Activated CD8-positive, alpha-beta memory T cell treated with anti-CD3 and anti-CD28 coated beads, Interleukin-2, amount 10 ng/mL, durations not matched to agents 7 days and 5 days (primary cell): ENCODE measurements at regions not wholly inside any gene's neighbourhood (a gene's known extent, or its start where the extent isn't known, plus 50 kb on each side); places are given as distances from the start of the nearest gene placed in this dataset.

Experiments
- ATAC-seq: fragments of 150-1000 bp; cut with Tn5 transposase; one replicate; pipeline ENCODE4 v1.10.0; 2021; ENCODE audit warnings: moderate library complexity
- CTCF ChIA-PET: fragments of 350-600 bp; sonication (Branson Sonifier 250); formaldehyde crosslinking; loops from one replicate; lab custom pipeline; 2021; ENCODE audit warnings: antibody characterized with exemption; lab: Charles Lee
- DNase-seq: peaks from one replicate; pipeline ENCODE4 v3.0.0-alpha.2; 2020
- H3K27ac Mint-ChIP-seq: one replicate; pipeline ENCODE4 v1.8.0; 2021; ENCODE audit warnings: mild to moderate bottlenecking, mixed read lengths
- H3K27me3 Mint-ChIP-seq: one replicate; pipeline ENCODE4 v1.8.0; 2021; ENCODE audit warnings: mixed read lengths
- H3K36me3 Mint-ChIP-seq: one replicate; pipeline ENCODE4 v1.8.0; 2021; ENCODE audit warnings: mild to moderate bottlenecking, mixed read lengths
- H3K4me1 Mint-ChIP-seq: one replicate; pipeline ENCODE4 v1.8.0; 2021; ENCODE audit warnings: mixed read lengths
- H3K4me3 Mint-ChIP-seq: one replicate; pipeline ENCODE4 v1.8.0; 2021; ENCODE audit warnings: mild to moderate bottlenecking, moderate library complexity, mixed read lengths
- H3K9me3 Mint-ChIP-seq: one replicate; pipeline ENCODE4 v1.8.0; 2022; ENCODE audit warnings: low read depth, mixed read lengths

GRCh38 chr2:8289111-8289510 is 392.7 kb upstream of the ID2 start:
- no peak overlapping the region for H3K4me3 Mint-ChIP-seq
- no peak overlapping the region for H3K27ac Mint-ChIP-seq
- peaks cover 22% of the 10 kb centered on the region for H3K27me3 Mint-ChIP-seq
- no peak for DNase-seq
- no peak for ATAC-seq
- H3K4me1 Mint-ChIP-seq: peaks cover 17% of the 10 kb centered on the region
- H3K9me3 Mint-ChIP-seq: peaks cover 5% of the 10 kb centered on the region
- peaks cover 23% of the 10 kb centered on the region for H3K36me3 Mint-ChIP-seq
- CTCF ChIA-PET: no interaction called here

DNA sequence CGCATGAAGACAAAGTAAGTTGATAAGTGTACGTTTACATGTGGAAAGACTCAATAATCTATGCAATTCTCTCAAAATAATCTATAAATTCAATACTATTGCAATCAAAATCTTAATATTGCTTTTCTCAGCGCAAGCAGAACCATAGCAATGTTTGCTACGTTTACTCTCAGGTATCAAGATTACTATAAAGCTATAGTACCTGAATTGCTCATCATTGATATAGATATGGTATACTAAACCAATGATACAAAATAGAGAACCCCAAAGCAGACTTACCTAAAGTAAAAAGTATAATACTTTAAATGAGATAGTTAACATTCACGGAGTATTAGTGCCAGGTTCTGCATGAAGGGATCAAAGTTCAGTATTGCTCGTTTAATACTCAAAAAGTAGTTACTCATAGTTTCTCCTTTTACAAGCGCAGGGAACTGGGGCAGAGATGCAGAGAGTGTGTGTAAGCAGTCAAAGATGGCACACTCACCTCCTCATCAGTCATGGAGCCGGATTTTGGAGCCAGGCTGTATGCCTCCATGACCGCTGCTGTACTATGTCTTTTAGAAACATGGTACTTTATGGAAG is 391.0 kb upstream of the ID2 start:
- Mint-ChIP-seq H3K9me3 (peaks cover 7% of the 10 kb centered on the region), H3K27ac (no peak overlapping the region), H3K4me1 (peaks cover 11% of the 10 kb centered on the region), H3K4me3 (no peak overlapping the region), H3K27me3 (peaks cover 25% of the 10 kb centered on the region), H3K36me3 (peaks cover 28% of the 10 kb centered on the region)
- CTCF ChIA-PET: interaction anchor here (1.3 kb wide), 1 partner anchor 566 kb away, joined by 3 read pairs; no protein-coding TSS in a partner anchor
- no peak for DNase-seq
- no peak for ATAC-seq

DNA sequence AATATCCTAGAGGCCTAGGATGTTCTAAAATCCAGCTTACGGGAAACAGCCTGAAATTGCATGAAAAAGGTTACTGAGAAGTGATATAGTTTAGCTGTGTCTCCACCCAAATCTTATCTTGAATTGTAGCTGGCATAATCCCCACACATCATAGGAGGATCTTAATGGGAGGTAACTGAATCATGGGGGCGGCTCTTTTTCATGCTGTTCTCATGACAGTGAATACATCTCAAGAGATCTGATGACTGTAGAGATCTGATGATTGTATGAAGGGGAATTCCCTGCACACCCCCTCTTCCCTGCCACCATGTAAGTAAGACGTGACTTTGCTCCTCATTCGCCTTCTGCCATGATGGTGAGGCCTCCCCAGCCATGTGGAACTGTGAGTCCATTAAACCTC is 385.6 kb upstream of the ID2 start:
- DNase-seq (no peak), ATAC-seq (no peak)
- no peak overlapping the region for H3K27ac Mint-ChIP-seq
- H3K4me1 Mint-ChIP-seq: peaks cover 35% of the 10 kb centered on the region
- CTCF ChIA-PET: interaction anchor here (0.6 kb wide), 1 partner anchor 223 kb away, joined by 6 read pairs; no protein-coding TSS in a partner anchor
- H3K9me3 Mint-ChIP-seq: peaks cover 15% of the 10 kb centered on the region
- H3K4me3 Mint-ChIP-seq: no peak overlapping the region
- peaks cover 46% of the 10 kb centered on the region for H3K36me3 Mint-ChIP-seq
- peaks cover 21% of the 10 kb centered on the region for H3K27me3 Mint-ChIP-seq

DNA sequence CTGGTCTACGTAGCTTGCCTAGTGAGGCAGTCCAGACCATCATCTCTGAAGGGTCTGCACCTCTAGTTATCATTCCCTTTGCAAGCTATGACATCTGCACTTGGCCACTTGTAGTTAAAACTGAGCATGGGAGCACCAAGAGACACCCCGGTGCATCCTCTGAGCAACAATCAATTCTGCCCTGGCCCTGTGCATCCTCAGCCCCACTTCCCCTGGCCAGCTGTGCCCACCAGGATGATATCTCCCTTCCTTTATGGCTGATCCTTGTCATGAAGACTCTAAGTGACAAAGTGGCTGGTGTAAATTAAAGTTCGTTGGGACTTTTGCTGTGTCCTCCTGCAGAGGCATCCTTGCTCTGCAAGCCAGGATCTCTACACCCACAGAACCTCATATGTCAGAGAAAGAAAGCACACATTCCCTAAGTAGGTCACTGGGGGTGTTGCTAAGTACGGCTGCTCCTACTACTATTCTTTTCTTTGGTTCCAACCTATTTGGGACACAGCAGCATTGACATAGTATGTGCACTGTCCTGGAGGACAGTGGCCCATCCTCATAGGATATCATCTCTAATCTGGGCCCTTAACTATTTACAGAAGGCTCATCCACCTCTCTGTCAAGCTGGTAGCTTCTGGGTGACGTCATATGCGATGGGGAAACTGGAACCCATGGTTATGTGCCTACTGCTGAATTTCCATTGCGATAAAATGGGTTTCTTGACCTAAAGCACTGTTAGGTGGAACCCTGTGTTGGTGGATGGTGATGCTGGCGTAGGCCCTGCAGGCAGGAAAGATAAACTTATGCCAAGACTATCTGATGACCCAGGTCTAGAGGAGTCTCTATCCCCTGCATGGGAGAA is 384.3 kb upstream of the ID2 start:
- H3K4me3 Mint-ChIP-seq: no peak overlapping the region
- CTCF ChIA-PET: no interaction called here
- DNase-seq (no peak), ATAC-seq (no peak)
- peaks cover 16% of the 10 kb centered on the region for H3K27me3 Mint-ChIP-seq
- H3K9me3 Mint-ChIP-seq: peaks cover 17% of the 10 kb centered on the region
- H3K27ac Mint-ChIP-seq: no peak overlapping the region
- peaks cover 43% of the 10 kb centered on the region for H3K4me1 Mint-ChIP-seq
- H3K36me3 Mint-ChIP-seq: peaks cover 50% of the 10 kb centered on the region

DNA sequence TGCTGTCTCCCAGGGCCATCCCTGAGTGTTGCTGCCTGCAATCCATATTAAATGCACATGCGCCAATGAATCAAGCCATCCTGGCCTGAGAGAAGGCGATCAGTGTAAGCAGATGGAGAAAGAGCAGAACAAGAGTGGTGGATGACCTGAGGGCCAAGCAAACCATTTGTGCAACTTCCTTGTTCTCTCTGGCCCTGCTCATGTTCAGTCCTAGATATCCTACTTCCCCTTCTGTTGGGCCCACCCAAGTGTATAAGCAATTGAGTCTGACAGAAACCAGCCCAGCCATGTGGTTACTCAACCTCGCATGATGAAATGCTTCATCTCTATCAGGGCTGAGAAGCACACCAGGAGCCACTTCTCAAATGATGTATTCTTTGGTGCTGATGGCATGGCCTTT is 383.1 kb upstream of the ID2 start:
- Mint-ChIP-seq H3K9me3 (peaks cover 17% of the 10 kb centered on the region), H3K36me3 (peaks cover 54% of the 10 kb centered on the region), H3K27me3 (peaks cover 5% of the 10 kb centered on the region), H3K4me1 (peaks cover 55% of the 10 kb centered on the region), H3K27ac (no peak overlapping the region), H3K4me3 (no peak overlapping the region)
- DNase-seq: no peak
- CTCF ChIA-PET: no interaction called here
- no peak for ATAC-seq

- H3K27ac Mint-ChIP-seq: no peak overlapping the region
- ATAC-seq: no peak
- peaks cover 70% of the 10 kb centered on the region for H3K4me1 Mint-ChIP-seq
- peak; percentile 33 for DNase-seq
- CTCF ChIA-PET: interaction anchor here (0.8 to 3.6 kb wide), 6 partner anchors 15 to 181 kb away, joined by 3 to 12 read pairs (median 4); no protein-coding TSS in a partner anchor
- no peaks in the 10 kb centered on the region for H3K27me3 Mint-ChIP-seq
- peaks cover 50% of the 10 kb centered on the region for H3K36me3 Mint-ChIP-seq
- no peak overlapping the region for H3K4me3 Mint-ChIP-seq
- H3K9me3 Mint-ChIP-seq: peaks cover 13% of the 10 kb centered on the region
Measured at GRCh38 chr2:8300216-8300615, 381.6 kb upstream of the ID2 start.

DNA sequence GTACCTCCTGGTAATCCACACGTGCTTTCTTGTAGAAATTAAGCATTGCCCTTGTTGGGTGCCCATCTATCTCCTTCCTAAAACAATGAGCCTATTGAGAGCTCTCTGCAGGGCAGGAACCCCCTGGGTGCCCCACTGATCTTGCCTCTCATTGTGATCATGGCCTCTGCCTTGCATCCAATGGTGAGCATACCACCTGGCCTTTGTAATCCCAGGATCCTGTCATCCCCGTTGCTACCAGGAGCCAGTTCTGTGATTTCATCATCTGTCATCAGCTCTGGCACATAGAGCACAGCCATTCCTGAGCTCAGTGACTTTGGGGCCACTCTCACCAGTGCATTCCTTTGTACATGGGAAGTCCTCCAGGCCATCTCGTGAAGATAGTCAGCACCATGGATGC is 381.0 kb upstream of the ID2 start:
- H3K4me3 Mint-ChIP-seq: no peak overlapping the region
- H3K36me3 Mint-ChIP-seq: peaks cover 52% of the 10 kb centered on the region
- ATAC-seq (no peak), DNase-seq (peak; percentile 36)
- H3K27ac Mint-ChIP-seq: peak overlapping the region; percentile 92
- peaks cover 13% of the 10 kb centered on the region for H3K9me3 Mint-ChIP-seq
- H3K27me3 Mint-ChIP-seq: no peaks in the 10 kb centered on the region
- H3K4me1 Mint-ChIP-seq: peaks cover 76% of the 10 kb centered on the region
- CTCF ChIA-PET: interaction anchor here (0.8 to 3.6 kb wide), 9 partner anchors 11 to 181 kb away, joined by 3 to 12 read pairs (median 4); no protein-coding TSS in a partner anchor

GRCh38 chr2:8303322-8303832 is 378.5 kb upstream of the ID2 start:
- no peaks in the 10 kb centered on the region for H3K27me3 Mint-ChIP-seq
- peaks cover 50% of the 10 kb centered on the region for H3K36me3 Mint-ChIP-seq
- ATAC-seq (peak; percentile 62), DNase-seq (peak; percentile 96)
- CTCF ChIA-PET: interaction anchor here (0.5 to 3.6 kb wide), 7 partner anchors 9 to 576 kb away, joined by 3 to 12 read pairs (median 3); no protein-coding TSS in a partner anchor
- peak overlapping the region; percentile 35 for H3K4me3 Mint-ChIP-seq
- H3K9me3 Mint-ChIP-seq: peaks cover 13% of the 10 kb centered on the region
- H3K27ac Mint-ChIP-seq: peak overlapping the region; percentile 92
- H3K4me1 Mint-ChIP-seq: peaks cover 93% of the 10 kb centered on the region

DNA sequence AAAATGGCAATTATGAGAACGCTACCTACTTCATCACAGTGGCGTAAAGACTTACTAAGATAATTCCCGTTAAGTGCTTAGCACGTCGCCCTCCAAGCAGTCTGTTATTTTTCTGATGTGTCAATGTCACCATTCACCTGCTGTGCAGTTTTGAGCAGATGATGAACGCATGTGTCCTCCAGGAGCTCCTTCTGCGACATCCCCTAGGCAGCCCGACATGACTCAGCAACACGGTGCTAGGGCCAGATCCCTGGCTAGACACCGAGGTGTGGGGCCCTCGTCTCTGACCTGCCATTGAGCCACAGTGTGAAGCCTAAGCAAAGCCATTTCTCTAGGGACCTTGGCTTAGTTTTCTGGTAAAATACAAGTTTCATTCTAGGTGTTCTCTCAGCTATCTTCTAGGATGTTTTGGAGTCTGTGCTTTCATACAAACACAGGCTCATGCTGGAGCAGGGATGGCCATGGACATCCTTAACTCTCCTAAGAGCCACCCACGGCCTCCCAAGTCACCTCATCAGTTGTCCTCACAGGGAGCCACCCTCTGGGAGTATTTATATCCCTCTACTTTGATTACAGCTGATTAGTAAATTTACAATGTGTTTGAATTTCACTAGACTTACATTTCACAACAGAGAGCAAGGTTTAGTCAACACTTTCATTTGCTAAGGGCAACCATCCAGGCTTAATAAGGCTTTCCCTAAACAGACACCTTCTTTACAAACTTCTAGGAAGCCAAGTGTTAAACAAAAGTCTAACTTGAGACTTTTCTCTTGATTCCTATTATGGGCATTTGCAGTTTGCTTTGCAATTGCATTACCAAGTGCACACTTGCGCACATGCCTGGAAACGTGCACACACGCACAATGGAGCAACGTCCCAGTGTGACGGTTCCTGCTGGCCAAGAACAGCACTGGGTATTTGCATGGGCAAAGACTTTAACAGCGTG is 376.8 kb upstream of the ID2 start:
- ATAC-seq (no peak), DNase-seq (peak; percentile 38)
- H3K36me3 Mint-ChIP-seq: peaks cover 41% of the 10 kb centered on the region
- H3K27me3 Mint-ChIP-seq: no peaks in the 10 kb centered on the region
- H3K27ac Mint-ChIP-seq: peak overlapping the region; percentile 33
- peaks cover 9% of the 10 kb centered on the region for H3K9me3 Mint-ChIP-seq
- CTCF ChIA-PET: interaction anchor here (1.2 to 1.7 kb wide), 2 partner anchors 20 to 240 kb away, joined by 4 read pairs; no protein-coding TSS in a partner anchor
- no peak overlapping the region for H3K4me3 Mint-ChIP-seq
- H3K4me1 Mint-ChIP-seq: peaks cover 96% of the 10 kb centered on the region

- H3K4me1 Mint-ChIP-seq: peaks cover 95% of the 10 kb centered on the region
- H3K9me3 Mint-ChIP-seq: no peaks in the 10 kb centered on the region
- H3K27ac Mint-ChIP-seq: peak overlapping the region; percentile 53
- no peak overlapping the region for H3K4me3 Mint-ChIP-seq
- CTCF ChIA-PET: no interaction called here
- DNase-seq (peak; percentile 43), ATAC-seq (no peak)
- H3K36me3 Mint-ChIP-seq: peaks cover 26% of the 10 kb centered on the region
- H3K27me3 Mint-ChIP-seq: no peaks in the 10 kb centered on the region
Measured at GRCh38 chr2:8306530-8307351, 375.1 kb upstream of the ID2 start.

GRCh38 chr2:8307606-8308180 is 374.2 kb upstream of the ID2 start:
- H3K4me1 Mint-ChIP-seq: peaks cover 95% of the 10 kb centered on the region
- H3K4me3 Mint-ChIP-seq: no peak overlapping the region
- no peak overlapping the region for H3K27ac Mint-ChIP-seq
- peaks cover 28% of the 10 kb centered on the region for H3K36me3 Mint-ChIP-seq
- CTCF ChIA-PET: interaction anchor here (1.1 kb wide), 1 partner anchor 236 kb away, joined by 3 read pairs; no protein-coding TSS in a partner anchor
- ATAC-seq: no peak
- DNase-seq: peak; percentile 12
- H3K9me3 Mint-ChIP-seq: no peaks in the 10 kb centered on the region
- no peaks in the 10 kb centered on the region for H3K27me3 Mint-ChIP-seq

DNA sequence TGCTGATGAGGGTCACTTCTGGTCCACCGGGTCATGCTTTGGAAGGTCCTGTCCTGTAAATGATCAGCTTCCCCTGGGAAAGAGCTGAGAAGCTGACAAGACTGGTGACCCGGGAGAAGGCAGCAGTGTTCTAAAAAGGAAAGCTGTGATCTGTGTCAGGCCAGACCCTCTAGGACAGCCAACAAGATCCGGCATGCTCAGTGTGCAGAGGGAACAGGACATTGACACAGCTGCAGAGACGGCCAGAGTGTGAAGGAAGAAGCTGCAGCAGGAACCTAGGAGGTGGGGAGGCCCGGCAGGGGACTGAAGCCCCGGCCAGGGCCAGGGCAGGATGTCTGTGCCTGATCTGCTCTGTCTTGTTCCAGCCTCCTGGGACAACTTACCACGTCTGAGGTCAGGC is 372.7 kb upstream of the ID2 start:
- no peaks in the 10 kb centered on the region for H3K27me3 Mint-ChIP-seq
- H3K27ac Mint-ChIP-seq: peak overlapping the region; percentile 81
- no peak overlapping the region for H3K4me3 Mint-ChIP-seq
- H3K4me1 Mint-ChIP-seq: peaks cover 95% of the 10 kb centered on the region
- DNase-seq: peak; percentile 39
- H3K36me3 Mint-ChIP-seq: peaks cover 24% of the 10 kb centered on the region
- no peaks in the 10 kb centered on the region for H3K9me3 Mint-ChIP-seq
- ATAC-seq: no peak
- CTCF ChIA-PET: interaction anchor here (0.8 kb wide), 1 partner anchor 19 kb away, joined by 3 read pairs; no protein-coding TSS in a partner anchor
